ENCODE measurements at regions not wholly inside any gene's neighbourhood (a gene's known extent, or its start where the extent isn't known, plus 50 kb on each side); places are given as distances from the start of the nearest gene placed in this dataset.

GRCh38 chr6:48985025-48985424 is 478.0 kb downstream of the MMUT start:
- no peak for TF ChIP-seq POLR2A (IDR thresholded peaks at IDR 0.05; ENCODE audit: low read depth)
- no peak for TF ChIP-seq CTCF (IDR thresholded peaks at IDR 0.05)
- no peak for TF ChIP-seq EP300 (IDR thresholded peaks at IDR 0.05)

All from esophagus muscularis mucosa (tissue), 4 donors.